GM18502 (cell line): ENCODE measurements at regions not wholly inside any gene's neighbourhood (a gene's known extent, or its start where the extent isn't known, plus 50 kb on each side); places are given as distances from the start of the nearest gene placed in this dataset.

Source experiments
- ATAC-seq: cut with Tn5 transposase; IDR thresholded peaks from one replicate; pipeline ENCODE4 v1.9.1; 2021; ENCODE audit warnings: mild to moderate bottlenecking; ENCODE audit not compliant: unreplicated experiment, poor library complexity

- no peak for ATAC-seq
These were observed 94.5 kb upstream of the SPATA31D4 start for GRCh38 chr9:81833563-81834345.

- no peak for ATAC-seq
These were observed 86.9 kb upstream of the SPATA31D4 start for GRCh38 chr9:81841333-81841732.

GRCh38 chr9:81844131-81844567 lies 84.1 kb upstream of the SPATA31D4 start:
- ATAC-seq, result no peak

GRCh38 chr9:81847181-81847915 lies 80.9 kb upstream of the SPATA31D4 start:
- no peak for ATAC-seq

- no peak for ATAC-seq
These were observed 79.8 kb upstream of the SPATA31D4 start for GRCh38 chr9:81848472-81848871.

- no peak for ATAC-seq
These were observed 78.5 kb upstream of the SPATA31D4 start for GRCh38 chr9:81849631-81850259.

GRCh38 chr9:81850724-81851123 lies 77.5 kb upstream of the SPATA31D4 start:
- no peak for ATAC-seq

- no peak for ATAC-seq
These were observed 76.9 kb upstream of the SPATA31D4 start for GRCh38 chr9:81851340-81851739.

- no peak for ATAC-seq
These were observed 75.4 kb upstream of the SPATA31D4 start for GRCh38 chr9:81852820-81853219.

GRCh38 chr9:81855538-81855937 lies 72.7 kb upstream of the SPATA31D4 start:
- no peak for ATAC-seq

GRCh38 chr9:81858657-81859430 lies 69.4 kb upstream of the SPATA31D4 start:
- no peak for ATAC-seq

GRCh38 chr9:81860581-81860980 lies 67.6 kb upstream of the SPATA31D4 start:
- no peak for ATAC-seq

- ATAC-seq, result no peak
These were observed 66.6 kb upstream of the SPATA31D4 start for GRCh38 chr9:81861644-81862043.

GRCh38 chr9:81868145-81868544 lies 60.1 kb upstream of the SPATA31D4 start:
- ATAC-seq, result no peak

- ATAC-seq, result no peak
These were observed 56.5 kb upstream of the SPATA31D4 start for GRCh38 chr9:81871695-81872094.

GRCh38 chr9:81874250-81874649 lies 54.0 kb upstream of the SPATA31D4 start:
- no peak for ATAC-seq

- ATAC-seq, result no peak
These were observed 53.3 kb upstream of the SPATA31D4 start for GRCh38 chr9:81874931-81875330.

GRCh38 chr9:81877047-81877446 lies 51.2 kb upstream of the SPATA31D4 start:
- no peak for ATAC-seq
